HG03460 (cell line): ENCODE measurements at regions not wholly inside any gene's neighbourhood (a gene's known extent, or its start where the extent isn't known, plus 50 kb on each side); places are given as distances from the start of the nearest gene placed in this dataset.

Experiments used
- ATAC-seq: cut with Tn5 transposase; IDR thresholded peaks from one replicate; pipeline ENCODE4 v1.9.1; 2021; ENCODE audit not compliant: unreplicated experiment

DNA sequence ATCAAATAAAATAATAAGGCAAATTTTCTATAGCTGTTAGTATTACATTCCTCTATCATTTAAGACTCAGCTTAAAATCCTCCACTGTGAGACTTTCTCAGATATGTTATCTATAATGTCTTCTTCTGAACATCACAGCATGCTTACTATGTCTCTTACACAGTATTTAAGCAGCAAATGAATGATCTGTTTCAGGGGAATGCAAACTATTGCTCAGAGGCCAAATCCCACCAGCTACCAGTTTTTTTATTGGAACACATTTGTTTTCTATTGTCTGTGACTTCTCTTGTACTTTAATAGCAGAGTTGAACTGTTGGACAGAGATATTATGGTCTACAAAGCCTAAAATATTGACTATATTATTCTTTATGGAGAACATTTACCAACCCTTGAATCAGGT is 59.6 kb downstream of the C3orf38 start:
- ATAC-seq: no peak

DNA sequence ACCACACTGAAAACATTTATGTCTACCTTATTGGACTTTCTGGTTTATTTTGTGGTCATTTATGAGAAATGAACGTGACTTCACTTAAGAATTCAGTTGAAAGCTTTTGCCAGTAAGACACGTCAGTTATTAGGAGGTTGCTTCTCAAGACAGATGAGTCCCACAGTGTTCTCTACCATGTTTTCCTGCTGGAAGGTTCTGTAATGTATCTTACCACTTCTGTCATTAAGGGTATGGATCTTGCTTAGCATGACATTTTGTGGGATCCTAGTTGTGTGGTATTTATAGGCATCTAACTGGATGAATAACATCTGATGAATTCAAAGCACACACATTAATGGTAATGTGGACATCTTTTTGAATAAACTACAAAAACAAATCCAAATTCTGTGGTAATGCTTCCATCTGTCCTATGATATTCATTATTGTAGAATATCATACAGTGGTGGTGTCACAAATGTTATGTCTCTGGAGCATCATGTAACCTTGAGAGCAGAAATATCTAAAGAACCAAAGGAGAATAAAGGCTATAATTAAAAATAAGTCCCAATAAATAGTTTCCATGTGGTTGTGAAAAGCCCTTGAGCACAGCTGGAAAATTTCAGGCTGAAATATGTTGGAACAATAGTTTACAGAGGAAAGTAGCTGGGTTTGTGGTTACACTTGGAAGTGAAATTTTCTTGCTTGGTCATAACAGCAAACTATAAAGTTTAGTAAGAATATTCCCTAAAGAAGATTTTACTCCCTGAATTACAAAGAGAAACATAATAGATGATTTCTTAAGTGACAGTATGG is 61.5 kb downstream of the C3orf38 start:
- no peak for ATAC-seq

DNA sequence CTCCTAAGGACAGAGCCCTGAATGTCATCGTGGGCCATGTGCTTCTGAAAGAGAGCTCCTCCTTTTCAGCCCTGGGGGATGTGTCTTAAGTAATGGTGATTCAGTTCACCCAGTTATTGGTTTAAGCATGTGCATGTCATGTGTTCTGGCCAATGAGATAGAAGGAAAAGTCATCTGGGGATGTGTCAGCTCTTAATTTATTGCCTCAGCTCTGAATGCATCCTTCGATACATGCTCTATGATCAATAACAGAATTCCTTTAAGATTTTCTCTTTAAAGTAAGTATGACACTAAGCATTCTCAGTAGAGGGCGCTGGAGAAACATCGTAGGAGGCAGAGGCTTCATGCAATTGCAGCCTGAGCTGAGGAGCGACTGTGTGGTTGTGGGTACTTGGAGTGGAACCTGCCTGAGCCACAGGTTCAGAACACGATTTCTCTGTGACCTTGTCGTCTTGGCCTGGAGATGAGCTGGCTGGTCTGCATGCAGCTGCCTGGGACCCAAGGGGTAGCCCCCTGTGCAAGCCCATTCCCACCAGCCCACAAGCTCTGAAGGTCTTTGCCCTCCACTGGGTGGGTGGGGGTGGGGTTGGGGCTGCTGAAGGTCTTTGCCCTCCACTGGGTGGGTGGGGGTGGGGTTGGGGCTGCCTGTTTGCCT is 69.5 kb downstream of the C3orf38 start:
- ATAC-seq: peak; percentile 79

DNA sequence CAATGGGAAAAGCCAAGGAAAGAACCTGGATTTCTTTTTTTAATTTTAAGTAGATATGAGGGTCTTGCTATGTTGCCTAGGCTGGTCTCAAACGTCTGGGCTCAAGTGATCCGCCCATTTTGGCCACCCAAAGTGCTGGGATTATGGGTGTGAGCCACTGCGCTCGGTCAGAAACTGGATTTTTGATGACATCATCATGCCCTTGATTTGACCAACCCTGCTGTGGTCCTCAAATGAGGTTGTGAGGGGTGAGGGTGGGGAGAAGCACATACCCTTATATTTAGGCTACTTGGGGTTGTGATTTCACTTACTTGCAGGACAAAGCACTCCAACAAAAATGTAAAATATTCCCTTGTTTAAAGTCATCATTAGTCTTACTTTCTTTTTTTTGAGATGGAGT is 70.4 kb downstream of the C3orf38 start:
- ATAC-seq: no peak

DNA sequence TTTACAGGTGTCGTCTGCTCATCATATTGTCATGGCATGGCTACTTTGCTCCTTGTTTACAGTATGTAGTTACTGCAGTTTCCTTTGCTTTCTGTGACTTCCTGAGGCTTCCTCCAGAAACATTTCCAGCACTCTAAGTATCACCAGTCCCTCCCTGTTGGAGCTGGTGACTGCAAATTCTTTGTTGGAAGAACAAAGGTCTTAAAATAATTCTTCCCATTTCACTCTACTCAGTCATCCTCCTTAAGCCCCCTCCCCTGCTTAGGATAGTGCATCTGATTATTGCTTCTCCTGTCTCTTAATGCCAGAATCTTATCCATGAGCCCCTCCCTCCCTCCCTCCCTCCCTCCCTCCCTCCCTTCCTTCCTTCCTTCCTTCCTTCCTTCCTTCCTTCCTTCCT is 72.0 kb downstream of the C3orf38 start:
- ATAC-seq: no peak

DNA sequence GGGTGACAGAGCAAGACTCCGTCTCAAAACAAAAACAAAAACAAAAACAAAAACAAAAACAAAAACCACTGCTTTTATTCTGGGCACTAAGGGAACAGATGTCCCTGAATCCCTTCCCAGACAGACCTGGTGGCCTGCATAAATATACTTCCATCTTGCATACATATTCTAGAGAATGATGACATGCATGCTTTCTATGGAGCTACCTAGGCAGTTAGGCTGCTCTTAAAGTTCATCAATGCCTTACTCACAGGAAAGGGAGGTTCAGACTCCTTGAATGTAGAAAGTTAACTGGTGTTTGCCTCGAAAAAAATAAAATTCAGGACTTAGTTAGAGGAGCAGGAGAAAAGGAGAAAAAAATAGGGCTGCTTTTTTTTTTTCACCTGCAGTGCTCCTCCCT is 72.6 kb downstream of the C3orf38 start:
- ATAC-seq: no peak

DNA sequence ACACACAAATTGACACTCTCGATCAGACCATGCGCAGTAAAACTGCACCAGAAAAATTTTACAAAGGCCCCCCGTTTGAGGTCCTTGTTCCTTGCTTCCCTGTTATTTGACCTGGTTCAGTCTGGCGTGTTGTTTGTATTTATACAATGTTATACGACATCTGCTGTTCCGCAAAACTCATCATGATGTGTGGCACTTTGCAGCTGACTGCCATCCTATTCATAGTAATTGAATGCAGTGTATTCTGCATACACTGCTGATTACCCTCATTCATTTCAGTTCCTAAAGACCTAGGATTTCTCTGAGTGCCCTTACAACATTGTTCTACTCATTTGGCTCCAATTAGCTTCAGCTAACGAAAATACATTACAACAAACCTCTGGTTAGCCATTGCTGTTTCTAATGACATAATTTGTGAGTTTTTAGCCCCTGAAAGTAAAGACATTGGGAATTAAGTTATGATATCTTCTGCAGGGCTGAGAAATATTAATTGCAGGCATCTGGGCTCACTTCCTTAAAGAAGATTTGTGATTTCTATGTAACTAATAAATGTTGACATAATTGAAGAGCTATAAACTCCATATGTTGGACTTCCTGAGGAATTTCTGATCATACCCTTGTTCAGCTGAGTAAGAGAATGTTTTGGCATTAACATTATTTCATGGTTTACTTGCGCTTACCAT is 75.7 kb downstream of the C3orf38 start:
- ATAC-seq: no peak

DNA sequence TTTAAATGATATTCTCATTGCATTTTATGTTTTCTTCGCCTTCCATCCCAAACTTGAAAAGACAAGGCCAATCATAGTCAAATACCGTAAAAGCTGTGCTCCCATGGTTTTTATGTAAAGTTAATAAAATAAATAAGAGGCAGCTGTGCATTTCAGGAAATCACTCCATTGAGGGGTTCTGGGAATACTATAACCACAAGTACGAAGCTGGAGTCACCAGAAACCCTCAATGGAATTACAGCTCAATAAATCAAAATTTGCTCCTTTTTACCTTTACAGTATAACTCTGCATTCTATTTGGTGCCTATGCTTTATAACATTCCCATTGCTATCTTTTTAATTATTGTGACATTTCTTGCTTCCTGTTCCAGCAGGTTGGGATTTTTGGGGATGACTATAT is 77.2 kb downstream of the C3orf38 start:
- ATAC-seq: no peak

DNA sequence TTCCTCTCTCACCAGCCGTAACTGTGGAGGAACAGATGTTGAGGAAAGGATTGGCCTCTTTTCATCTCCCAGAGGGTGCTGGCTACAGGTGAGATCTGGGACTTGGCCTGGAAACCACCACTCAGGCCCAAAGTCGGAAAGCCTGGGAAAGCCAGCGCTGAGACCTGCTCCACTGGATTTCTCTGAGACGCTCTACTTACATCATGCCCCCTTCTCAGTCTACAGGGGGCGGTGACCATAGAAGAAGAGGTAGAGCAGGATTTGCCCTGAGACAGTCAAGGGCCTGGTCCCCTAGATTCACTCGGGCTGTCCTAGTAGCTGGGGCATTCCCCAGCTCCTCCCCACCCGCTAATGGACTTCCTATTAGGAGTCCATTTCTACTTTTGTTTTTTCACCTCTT is 80.9 kb downstream of the C3orf38 start:
- ATAC-seq: no peak

DNA sequence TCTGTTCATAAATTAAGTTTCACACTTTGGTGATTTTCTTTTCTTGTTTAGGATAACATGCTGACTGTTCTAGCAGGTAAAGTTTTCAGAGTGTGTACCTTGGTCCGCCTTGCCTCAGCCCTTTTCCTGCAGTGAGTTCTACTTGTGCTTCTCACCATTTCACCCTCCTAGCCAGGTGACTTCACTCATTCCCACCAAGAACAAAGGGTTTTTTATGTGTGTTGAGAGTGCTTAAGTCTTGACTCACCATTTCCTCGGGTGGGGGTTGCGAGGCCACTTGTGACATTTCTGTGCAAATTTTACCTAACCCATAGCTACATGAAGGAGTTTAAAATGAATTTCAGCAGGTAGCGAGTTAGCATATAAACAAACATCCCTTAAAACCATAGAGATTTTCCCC is 81.4 kb downstream of the C3orf38 start:
- ATAC-seq: no peak

DNA sequence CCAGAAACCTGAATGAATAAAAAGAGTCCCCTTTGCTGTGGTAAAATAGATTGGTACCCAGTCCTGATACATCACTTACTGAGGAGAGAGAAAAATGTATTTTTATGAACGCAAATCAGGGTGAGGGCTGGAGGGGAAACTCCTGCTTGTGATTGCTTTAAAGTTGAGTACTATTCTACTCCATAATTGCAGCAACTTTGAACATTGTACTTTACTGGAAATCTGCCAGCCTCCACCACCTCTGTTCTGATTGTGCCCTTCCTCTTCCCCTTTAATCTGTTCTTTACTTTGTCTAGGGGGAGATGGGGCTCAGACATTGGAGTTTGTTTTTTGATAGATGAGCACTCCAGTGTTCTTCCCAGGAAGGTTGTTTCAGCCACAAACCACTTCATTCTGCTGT is 81.9 kb downstream of the C3orf38 start:
- ATAC-seq: no peak

DNA sequence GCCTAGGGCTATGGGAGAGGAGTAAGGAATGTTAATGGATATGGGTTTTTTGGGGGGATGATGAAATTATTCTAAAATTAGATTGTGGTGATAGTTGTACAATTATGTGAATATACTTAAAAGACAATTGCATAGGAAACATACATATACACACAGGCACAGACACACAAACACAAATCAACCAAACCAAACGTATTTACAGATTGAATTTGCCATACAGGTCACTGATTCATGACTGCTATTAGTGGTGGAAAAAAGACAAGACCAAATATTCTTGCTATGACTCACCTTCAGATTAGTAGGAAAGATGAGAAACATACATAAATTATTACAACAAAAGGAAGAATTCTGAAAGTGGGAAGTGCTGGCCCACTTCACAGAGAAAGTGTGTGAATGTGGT is 85.3 kb downstream of the C3orf38 start:
- ATAC-seq: no peak

DNA sequence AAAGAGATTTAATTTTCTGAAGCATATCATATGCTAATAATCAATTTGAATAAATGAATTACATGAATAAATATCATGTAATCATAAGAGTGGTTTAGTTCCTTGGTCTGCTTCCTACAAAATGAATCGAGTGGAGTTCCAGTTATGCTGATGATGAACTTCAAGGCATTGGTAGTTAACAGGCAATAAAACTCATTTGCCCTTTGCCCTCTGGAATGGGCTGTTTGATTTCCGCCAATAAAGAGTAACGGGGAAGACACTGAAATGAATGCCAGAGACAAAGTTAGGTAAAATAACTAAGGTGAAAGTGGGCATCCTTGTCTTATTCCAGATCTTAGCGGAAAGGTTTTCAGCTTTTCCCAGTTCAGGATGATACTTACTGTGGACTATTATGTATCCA is 90.1 kb downstream of the C3orf38 start:
- no peak for ATAC-seq

DNA sequence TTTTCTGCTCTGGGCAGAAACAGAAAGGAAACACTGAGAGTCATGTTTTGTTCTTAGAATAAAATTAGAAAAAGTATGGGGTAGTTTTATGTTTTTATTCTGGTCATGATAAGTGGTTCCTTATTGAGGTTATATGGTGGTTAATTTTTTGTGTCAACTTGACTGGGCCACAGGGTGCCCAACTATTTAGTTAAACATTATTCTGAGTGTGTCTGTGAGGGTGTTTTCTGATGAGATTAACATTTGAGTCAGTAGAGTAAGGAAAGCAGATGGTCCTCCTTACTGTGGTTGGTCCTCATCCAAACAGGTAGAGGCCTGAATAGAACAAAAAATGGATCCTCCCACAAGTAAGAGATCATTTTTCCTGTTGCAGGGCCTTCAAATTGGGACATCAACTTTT is 98.9 kb downstream of the C3orf38 start:
- ATAC-seq: no peak

DNA sequence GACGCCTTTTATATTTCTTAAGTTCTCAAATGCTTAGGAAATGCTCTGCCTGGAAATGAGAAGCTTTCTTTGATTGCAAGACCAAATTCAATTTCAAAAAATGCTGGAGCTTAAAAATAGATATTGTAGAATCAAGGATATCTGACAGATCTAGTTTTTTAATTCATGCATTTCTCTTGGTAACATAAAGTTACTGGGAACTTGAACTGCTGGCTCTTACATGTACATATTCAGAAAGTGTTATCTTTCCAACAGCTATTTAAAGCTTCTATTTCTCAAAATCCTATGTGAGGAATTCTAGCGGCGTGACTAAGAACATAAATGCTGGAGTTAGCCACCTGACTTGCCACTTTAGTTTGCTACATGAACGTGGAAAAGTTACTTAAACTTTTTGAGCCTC is 109.3 kb downstream of the C3orf38 start:
- no peak for ATAC-seq

DNA sequence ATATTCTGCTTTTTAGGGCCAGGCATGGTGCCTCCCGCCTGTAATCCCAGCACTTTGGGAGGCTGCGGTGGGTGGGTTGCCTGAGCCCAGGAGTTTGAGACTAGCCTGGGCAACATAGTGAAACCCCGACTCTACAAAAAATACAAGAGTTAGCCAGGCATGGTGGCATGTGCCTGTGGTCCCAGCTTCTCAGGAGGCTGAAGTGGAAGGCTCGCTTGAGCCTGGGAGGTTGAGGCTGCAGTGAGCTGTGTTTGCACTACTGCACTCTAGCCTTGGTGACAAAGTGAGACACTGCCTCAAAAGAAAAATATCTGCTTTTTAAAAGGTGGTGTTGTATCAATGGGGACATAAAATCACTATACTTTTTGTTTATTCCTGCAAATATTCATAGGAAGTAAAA is 112.8 kb downstream of the C3orf38 start:
- ATAC-seq: no peak

DNA sequence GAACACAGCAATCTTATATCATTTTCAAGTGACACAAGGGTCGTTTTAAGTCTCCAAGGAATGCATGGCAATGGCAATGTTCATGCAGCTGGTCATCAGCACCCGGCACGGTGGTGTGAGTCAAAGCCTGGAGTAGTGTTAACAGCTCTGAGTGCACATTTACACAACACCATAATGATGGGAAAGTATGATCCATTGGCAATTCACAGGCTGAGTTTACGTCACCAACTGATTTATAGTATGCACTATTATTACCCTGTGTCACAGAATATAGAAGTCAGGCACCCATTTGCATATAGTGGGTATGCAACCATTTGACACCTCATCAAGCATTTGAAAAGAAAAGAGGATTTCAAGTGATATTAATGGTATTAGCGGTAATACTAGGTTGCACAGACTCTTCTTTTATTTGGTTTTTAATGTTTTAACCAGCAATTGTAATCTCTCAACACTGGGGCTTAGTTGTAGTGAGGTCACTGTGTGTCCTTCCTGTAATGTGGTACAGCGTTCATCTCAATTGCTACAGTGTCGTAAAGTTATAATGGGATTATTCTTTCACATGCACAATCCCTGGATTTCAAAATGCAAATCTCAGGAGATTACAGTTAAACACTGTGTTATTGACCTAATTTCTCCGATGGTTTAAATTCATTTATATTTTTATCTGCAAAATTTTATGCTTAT is 113.8 kb downstream of the C3orf38 start:
- ATAC-seq: no peak

DNA sequence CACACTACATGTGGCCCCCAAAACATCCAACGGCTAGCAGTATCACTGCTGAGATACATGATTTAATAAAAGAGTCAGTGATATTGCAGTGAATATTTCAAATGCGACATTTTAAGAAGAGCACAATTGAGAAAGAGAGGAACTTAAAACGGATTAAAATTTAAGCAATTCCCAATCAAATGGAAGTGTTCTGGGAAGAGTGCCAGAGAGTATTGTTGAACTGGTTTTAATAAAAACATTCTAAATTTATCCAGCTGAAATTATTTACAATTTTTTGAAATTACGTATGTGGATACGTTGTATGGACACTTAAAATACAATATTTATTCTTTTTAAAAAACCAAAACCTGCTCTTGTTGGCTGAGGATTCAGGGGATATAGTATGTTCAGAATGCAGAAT is 117.7 kb downstream of the C3orf38 start:
- no peak for ATAC-seq

DNA sequence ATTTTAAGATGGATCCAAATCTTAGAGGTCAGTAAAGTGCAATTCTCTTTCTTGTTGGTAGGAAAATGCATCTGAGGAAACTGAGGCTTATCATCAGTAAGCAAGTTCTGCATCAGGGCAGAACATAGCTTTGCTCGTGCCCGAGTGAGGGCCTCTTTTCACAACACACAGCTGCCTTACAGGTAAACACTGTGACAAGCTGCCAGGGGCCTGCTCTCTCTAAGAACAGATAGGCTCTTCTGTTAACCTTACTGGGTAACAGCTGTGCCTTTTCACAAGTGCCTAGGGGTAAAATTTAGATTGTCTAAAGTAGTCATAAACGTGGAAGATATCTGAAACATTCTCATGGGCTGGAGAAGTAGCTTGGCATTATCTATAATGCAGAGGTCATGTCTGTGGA is 118.1 kb downstream of the C3orf38 start:
- ATAC-seq: no peak

DNA sequence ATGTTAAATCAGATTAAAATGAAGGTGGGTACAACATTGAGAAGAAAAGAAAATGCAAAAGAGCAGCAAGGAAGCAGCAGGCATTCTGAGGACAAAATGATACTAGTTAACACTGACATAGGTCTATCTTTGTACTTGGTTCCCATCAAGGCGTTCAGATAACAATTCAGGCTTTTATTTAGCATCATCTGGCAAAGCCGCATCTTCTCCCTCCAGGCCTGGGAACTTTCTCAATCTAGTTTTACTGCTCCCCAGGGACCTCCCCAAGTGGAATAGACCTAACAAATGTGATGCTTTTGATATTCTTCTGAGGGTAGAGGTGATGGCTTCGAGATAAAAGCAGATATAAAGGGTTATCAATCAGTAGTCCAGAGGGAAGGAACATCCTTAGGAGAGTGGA is 130.6 kb downstream of the C3orf38 start:
- no peak for ATAC-seq

DNA sequence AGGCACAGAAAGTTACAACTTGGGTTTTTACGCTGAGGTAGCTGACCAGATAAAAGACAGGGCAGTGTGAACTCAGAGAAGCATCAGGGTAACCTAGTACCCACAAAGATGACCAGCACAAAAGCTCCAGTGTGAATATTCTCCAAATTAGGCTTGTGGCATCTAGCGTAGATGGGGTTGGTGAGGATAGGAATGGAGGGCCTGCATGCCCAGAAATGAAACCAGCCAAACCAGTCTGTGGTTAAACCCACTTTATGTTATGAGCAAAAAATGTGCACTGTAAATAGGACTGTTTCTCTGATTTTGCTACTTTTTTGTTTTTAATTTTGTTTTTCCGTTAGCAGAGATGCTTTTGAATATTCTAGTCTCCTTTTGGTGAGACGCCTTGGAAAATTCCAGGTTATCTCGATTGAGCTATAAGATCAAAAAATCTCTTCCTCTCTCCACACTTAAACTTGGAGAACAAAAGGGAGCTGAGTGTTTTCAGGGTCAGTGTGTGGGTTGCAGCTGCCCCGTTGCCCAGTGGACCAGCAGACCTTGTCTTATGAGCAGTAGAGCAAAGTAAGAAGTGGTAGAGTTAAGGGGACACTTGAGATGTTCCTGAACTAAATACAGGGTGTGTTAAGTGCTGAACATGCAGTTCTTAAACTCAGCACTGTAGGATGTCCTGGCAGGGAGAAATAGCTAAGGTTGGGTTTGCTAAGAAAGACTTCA is 132.9 kb downstream of the C3orf38 start:
- no peak for ATAC-seq
